HEK293T (cell line): ENCODE measurements at regions not wholly inside any gene's neighbourhood (a gene's known extent, or its start where the extent isn't known, plus 50 kb on each side); places are given as distances from the start of the nearest gene placed in this dataset.

ENCODE experiments used
- ARNT ChIP-seq: fragments of 450-650 bp; IDR thresholded peaks from 2 replicates; pipeline ENCODE4 v1.6.1; 2017; ENCODE audit warnings: mild to moderate bottlenecking
- BHLHE40 ChIP-seq: fragments of 450-650 bp; IDR thresholded peaks from 2 replicates; pipeline ENCODE4 v1.6.1; 2016; ENCODE audit warnings: mild to moderate bottlenecking, moderate library complexity, borderline replicate concordance
- CTBP1 ChIP-seq: fragments of 450-650 bp; IDR thresholded peaks from 2 replicates; pipeline ENCODE4 v1.6.1; 2016; ENCODE audit warnings: borderline replicate concordance
- FOXA1 ChIP-seq: fragments of 450-650 bp; IDR thresholded peaks from 2 replicates; pipeline ENCODE4 v1.6.1; 2016; ENCODE audit warnings: mild to moderate bottlenecking
- FOXM1 ChIP-seq: fragments of 450-650 bp; IDR thresholded peaks from 2 replicates; pipeline ENCODE4 v1.6.1; 2017; ENCODE audit warnings: mild to moderate bottlenecking, borderline replicate concordance
- L3MBTL2 ChIP-seq: fragments of 450-650 bp; conservative IDR thresholded peaks from 2 replicates; pipeline ENCODE4 v1.6.1; 2016; ENCODE audit warnings: mild to moderate bottlenecking
- LEF1 ChIP-seq: fragments of 450-650 bp; IDR thresholded peaks from 2 replicates; pipeline ENCODE4 v1.6.1; 2017; ENCODE audit warnings: mild to moderate bottlenecking, borderline replicate concordance
- PKNOX1 ChIP-seq: fragments of 450-650 bp; IDR thresholded peaks from 2 replicates; pipeline ENCODE4 v1.6.1; 2016
- SUZ12 ChIP-seq: fragments of 450-650 bp; IDR thresholded peaks from 2 replicates; pipeline ENCODE4 v1.6.1; 2016; ENCODE audit warnings: mild to moderate bottlenecking
- ZNF384 ChIP-seq: fragments of 450-650 bp; IDR thresholded peaks from 2 replicates; pipeline ENCODE4 v1.6.1; 2016

DNA sequence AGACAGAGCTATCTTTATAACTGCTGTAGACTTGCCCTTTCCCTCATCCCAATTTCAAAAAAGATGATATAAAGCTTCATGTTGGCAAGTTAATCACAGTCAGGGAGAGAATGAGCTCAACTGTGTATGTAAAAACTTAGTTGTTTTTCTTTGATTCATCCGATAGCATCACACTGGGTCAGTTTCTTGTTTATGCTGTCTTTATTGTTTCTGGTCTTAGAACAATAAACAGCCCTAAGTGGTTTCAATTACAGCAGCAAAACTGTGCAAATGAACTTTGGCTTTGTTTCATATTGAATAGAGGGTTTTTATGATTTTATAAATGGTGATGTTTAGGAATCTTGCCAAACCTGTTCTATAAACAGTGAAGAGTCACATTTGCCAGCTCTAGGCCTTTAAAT, 423.8 kb upstream of the CXADR start:
- TF ChIP-seq ZNF384 = no peak
- TF ChIP-seq BHLHE40 = no peak
- TF ChIP-seq CTBP1 = peak; percentile 75; the same call in 1 of the 2 replicates
- TF ChIP-seq SUZ12 = no peak
- TF ChIP-seq ARNT = no peak
- TF ChIP-seq L3MBTL2 = no peak
- TF ChIP-seq LEF1 = no peak
- peak; percentile 65 for TF ChIP-seq PKNOX1
- TF ChIP-seq FOXA1 = no peak
- TF ChIP-seq FOXM1 = no peak
